H1 (cell line): ENCODE measurements at regions not wholly inside any gene's neighbourhood (a gene's known extent, or its start where the extent isn't known, plus 50 kb on each side); places are given as distances from the start of the nearest gene placed in this dataset.
"Not testable (repeated sequence)": the region's sequence is repeated elsewhere in the genome, so short reads cannot be mapped to it uniquely, and the experiment has no call there.

Experiments used
- CTCF ChIA-PET: fragments of 300-600 bp; sonication (Branson Sonifier 250); formaldehyde crosslinking; loops from one replicate; lab custom pipeline; 2021; ENCODE audit not compliant: partially characterized antibody; lab: Charles Lee
- POLR2A ChIA-PET: fragments of 300-600 bp; sonication (Branson Sonifier 250); formaldehyde crosslinking; loops from one replicate; lab custom pipeline; 2021; ENCODE audit warnings: inconsistent platforms; ENCODE audit not compliant: partially characterized antibody; lab: Charles Lee
- DNase-seq, 2 experiments: peaks; one replicate each; pipeline versions ENCODE4 v3.0.0 to v3.0.0-alpha.2; 2010 to 2022; ENCODE audit warnings: low spot score in 2 of 2, low read depth in 1 of 2, mixed read lengths in 1 of 2
- FAIRE-seq: peaks from 2 replicates; lab custom pipeline; 2011; peaks lifted over from hg19 to GRCh38; lab: Jason Lieb, UNC
- H2AFZ ChIP-seq: 2 replicates; pipeline ENCODE4 v1.8.1; 2012; ENCODE audit warnings: low read length, inconsistent platforms
- H2AK5ac ChIP-seq: 2 replicates; pipeline ENCODE4 v1.6.1; 2013; ENCODE audit warnings: low read depth, low read length
- H2BK120ac ChIP-seq: replicated peaks from 2 replicates; pipeline ENCODE3; 2013; ENCODE audit warnings: low read depth, low read length, inconsistent platforms
- H2BK12ac ChIP-seq: 2 replicates; pipeline ENCODE4 v1.6.1; 2013; ENCODE audit warnings: low read depth, low read length
- H2BK15ac ChIP-seq: 2 replicates; pipeline ENCODE4 v1.6.1; 2013; ENCODE audit warnings: low read length
- H2BK20ac ChIP-seq: 2 replicates; pipeline ENCODE4 v1.6.1; 2013; ENCODE audit warnings: low read length
- H2BK5ac ChIP-seq: 2 replicates; pipeline ENCODE4 v1.6.1; 2013; ENCODE audit warnings: low read depth, low read length
- H3K14ac ChIP-seq: 2 replicates; pipeline ENCODE4 v1.6.1; 2013; ENCODE audit warnings: inconsistent platforms; ENCODE audit not compliant: insufficient read length
- H3K18ac ChIP-seq: 2 replicates; pipeline ENCODE4 v1.6.1; 2013; ENCODE audit warnings: low read length; ENCODE audit errors: extremely low read depth
- H3K23ac ChIP-seq: 2 replicates; pipeline ENCODE4 v1.6.1; 2013; ENCODE audit warnings: inconsistent platforms; ENCODE audit not compliant: insufficient read length
- H3K23me2 ChIP-seq: 2 replicates; pipeline ENCODE4 v1.6.1; 2013; ENCODE audit warnings: low read depth, low read length
- H3K27ac ChIP-seq: 2 replicates; pipeline ENCODE4 v1.6.1; 2011; ENCODE audit warnings: low read depth, low read length, inconsistent platforms
- H3K27me3 ChIP-seq, 4 experiments: replicated peaks in 1 of 4; 1 replicate in 1 of 4; 2 replicates in 3 of 4; pipeline versions ENCODE4 v1.6.1 to v1.8.1; 2011 to 2013; ENCODE audit warnings: low read length in 3 of 4, mild to moderate bottlenecking in 3 of 4, inconsistent platforms in 2 of 4, mixed read lengths in 2 of 4, moderate library complexity in 1 of 4; ENCODE audit not compliant: control insufficient read depth in 3 of 4, insufficient read depth in 3 of 4; ENCODE audit errors: extremely low read depth in 1 of 4
- H3K36me3 ChIP-seq, 4 experiments: 2 replicates each; pipeline versions ENCODE4 v1.6.1 to v1.8.1; 2011 to 2013; ENCODE audit warnings: mild to moderate bottlenecking in 4 of 4, low read length in 3 of 4, moderate library complexity in 2 of 4, control low read depth in 1 of 4, inconsistent platforms in 1 of 4; ENCODE audit not compliant: insufficient read depth in 4 of 4, control insufficient read depth in 2 of 4
- H3K4ac ChIP-seq: replicated peaks from 2 replicates; pipeline ENCODE3; 2013; ENCODE audit warnings: low read length, low read depth, mixed read lengths, inconsistent platforms; ENCODE audit not compliant: insufficient read length
- H3K4me1 ChIP-seq, 4 experiments: replicated peaks in 1 of 4; 1 replicate in 1 of 4; 2 replicates in 3 of 4; pipeline versions ENCODE4 v1.6.1 to v1.8.1; 2011 to 2013; ENCODE audit warnings: low read length in 3 of 4, inconsistent platforms in 2 of 4, mixed read lengths in 1 of 4; ENCODE audit not compliant: insufficient read depth in 4 of 4, control insufficient read depth in 3 of 4
- H3K4me2 ChIP-seq, 2 experiments: 2 replicates each; pipeline versions ENCODE4 v1.6.1 to v1.8.1; 2011 to 2013; ENCODE audit warnings: low read depth in 2 of 2, low read length in 2 of 2, control low read depth in 1 of 2, inconsistent platforms in 1 of 2, mild to moderate bottlenecking in 1 of 2; ENCODE audit not compliant: insufficient read depth in 1 of 2
- H3K4me3 ChIP-seq, 4 experiments: fragments of 200-600, 300-600 bp in 1 of 4; sonication (generic), shearing (Covaris generic), sonication (Bioruptor Twin) in 1 of 4; 2 replicates each; pipeline versions ENCODE4 v1.5.1 to v1.8.1; 2011 to 2016; ENCODE audit warnings: low read length in 4 of 4, low read depth in 3 of 4, control low read depth in 2 of 4, inconsistent platforms in 2 of 4, mild to moderate bottlenecking in 2 of 4, mixed read lengths in 1 of 4, moderate library complexity in 1 of 4; ENCODE audit not compliant: insufficient read depth in 2 of 4; ENCODE audit errors: extremely low read depth in 1 of 4
- H3K56ac ChIP-seq: replicated peaks from 2 replicates; pipeline ENCODE3; 2013; ENCODE audit warnings: low read depth, mild to moderate bottlenecking, mixed read lengths, low read length, inconsistent platforms; ENCODE audit not compliant: insufficient read length
- H3K79me1 ChIP-seq: 2 replicates; pipeline ENCODE4 v1.6.1; 2013; ENCODE audit warnings: low read depth, low read length, control low read depth
- H3K79me2 ChIP-seq, 2 experiments: 2 replicates each; pipeline versions ENCODE4 v1.6.1 to v1.8.1; 2012 to 2013; ENCODE audit warnings: low read length in 2 of 2, mild to moderate bottlenecking in 2 of 2, inconsistent platforms in 1 of 2; ENCODE audit not compliant: insufficient read depth in 2 of 2, control insufficient read depth in 1 of 2
- H3K9ac ChIP-seq, 4 experiments: replicated peaks in 1 of 4; 1 replicate in 1 of 4; 2 replicates in 3 of 4; pipeline versions ENCODE4 v1.6.1 to v1.8.1; 2011 to 2013; ENCODE audit warnings: low read depth in 3 of 4, low read length in 3 of 4, control low read depth in 2 of 4, mild to moderate bottlenecking in 2 of 4, moderate library complexity in 2 of 4, inconsistent platforms in 1 of 4; ENCODE audit errors: extremely low read depth in 1 of 4
- H3K9me3 ChIP-seq, 2 experiments: 2 replicates each; pipeline versions ENCODE4 v1.6.1 to v1.8.1; 2012 to 2013; ENCODE audit warnings: mild to moderate bottlenecking in 2 of 2, moderate library complexity in 2 of 2, control low read depth in 1 of 2, inconsistent platforms in 1 of 2, low read depth in 1 of 2, low read length in 1 of 2, mixed read lengths in 1 of 2; ENCODE audit not compliant: insufficient read depth in 2 of 2
- H4K20me1 ChIP-seq, 2 experiments: replicated peaks in 1 of 2; 2 replicates each; pipeline versions ENCODE3 to v1.8.1; 2011 to 2013; ENCODE audit warnings: inconsistent platforms in 2 of 2, low read length in 2 of 2, mild to moderate bottlenecking in 1 of 2; ENCODE audit not compliant: insufficient read depth in 2 of 2, control insufficient read depth in 1 of 2
- H4K5ac ChIP-seq: 2 replicates; pipeline ENCODE4 v1.6.1; 2013; ENCODE audit warnings: low read length, low read depth, mixed read lengths, inconsistent platforms; ENCODE audit not compliant: insufficient read length
- H4K8ac ChIP-seq: 2 replicates; pipeline ENCODE4 v1.8.0; 2013; ENCODE audit warnings: mild to moderate bottlenecking, moderate library complexity, low read length, inconsistent platforms; ENCODE audit not compliant: insufficient read depth; ENCODE audit errors: extremely low read depth
- H4K91ac ChIP-seq: replicated peaks from 2 replicates; pipeline ENCODE3; 2013; ENCODE audit warnings: low read length, mixed read lengths, inconsistent platforms; ENCODE audit not compliant: insufficient read length
- WGBS, 2 experiments: shearing (Covaris generic) in 1 of 2; methylation state at CpG; one replicate each; pipeline versions ENCODE4 v1.1.6 to v1.1.7; 2013 to 2015; ENCODE audit warnings: low lambda C conversion rate in 2 of 2, mixed read lengths in 2 of 2, inconsistent platforms in 1 of 2, low coverage in 1 of 2, missing lambda C conversion rate in 1 of 2; ENCODE audit not compliant: insufficient replicate concordance in 2 of 2, insufficient coverage in 1 of 2, insufficient read length in 1 of 2; ENCODE audit errors: extremely low coverage in 1 of 2, missing lambda C conversion rate in 1 of 2; 5-methylcytosine and 5-hydroxymethylcytosine counted together

- H3K27me3 ChIP-seq, H3K36me3 ChIP-seq, H2BK15ac ChIP-seq, H3K27ac ChIP-seq, H3K9ac ChIP-seq, H3K18ac ChIP-seq, POLR2A ChIA-PET, H2BK120ac ChIP-seq, H2AK5ac ChIP-seq, H4K5ac ChIP-seq, H3K4ac ChIP-seq, H4K8ac ChIP-seq, H3K23ac ChIP-seq, H3K79me1 ChIP-seq, H4K20me1 ChIP-seq, H4K91ac ChIP-seq, FAIRE-seq, CTCF ChIA-PET, H2BK5ac ChIP-seq, H3K4me1 ChIP-seq, H3K14ac ChIP-seq, H2BK20ac ChIP-seq, H3K56ac ChIP-seq, H3K79me2 ChIP-seq, H2BK12ac ChIP-seq, DNase-seq, H3K4me3 ChIP-seq, H2AFZ ChIP-seq, H3K4me2 ChIP-seq, H3K23me2 ChIP-seq: not testable (repeated sequence)
- H3K9me3 ChIP-seq = peaks cover 34 to 87% of the 10 kb centered on the region in 2 experiments
- 89% methylated on average over 13 of the region's 22 CpGs; no CpG with 5 or more reads in 1 of the 2 experiments for WGBS, 2 experiments
Measured at GRCh38 chr15:22238959-22239805, 158.9 kb downstream of the OR4M2 start.
